ENCODE measurements at regions not wholly inside any gene's neighbourhood (a gene's known extent, or its start where the extent isn't known, plus 50 kb on each side); places are given as distances from the start of the nearest gene placed in this dataset.

DNA sequence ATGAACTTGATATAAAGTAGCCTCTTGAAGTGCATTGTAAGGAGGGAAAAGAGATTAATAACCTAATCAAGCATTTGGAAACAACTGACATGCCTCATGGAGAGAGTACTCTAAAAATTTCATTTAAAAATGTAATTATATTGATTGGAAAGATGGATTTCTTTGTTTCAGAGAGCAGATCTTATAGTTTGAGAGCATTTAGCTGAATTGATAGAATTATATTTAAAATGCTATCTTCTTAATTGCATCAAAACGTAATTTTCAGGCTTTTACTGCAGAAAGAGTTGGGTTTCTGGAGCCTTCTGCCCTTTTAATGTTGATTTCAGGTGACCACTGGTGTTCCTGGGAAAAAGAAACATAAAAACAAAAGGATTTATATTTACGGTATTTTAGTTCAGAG lies 130.6 kb downstream of the EDN3 start:
- no peaks in the 10 kb centered on the region for H3K36me3 ChIP-seq (ENCODE audit: insufficient read depth, insufficient read length, low read length)
- TF ChIP-seq ZNF274 (IDR thresholded peaks at IDR 0.05; ENCODE audit: low read depth, low read length) (no peak), SUZ12 (IDR thresholded peaks at IDR 0.05; ENCODE audit: extremely low read depth, insufficient read depth, insufficient read length) (no peak), YY1 (IDR thresholded peaks at IDR 0.05; ENCODE audit: insufficient read depth, insufficient read length) (no peak)
- no peak overlapping the region for H3K9ac ChIP-seq (ENCODE audit: insufficient read length, low read depth)
- H3K4me3 ChIP-seq (ENCODE audit: insufficient read length, low read depth) = no peak overlapping the region
- DNase-seq (ENCODE audit: low read depth, low spot score) = no peak
- H3K27me3 ChIP-seq (ENCODE audit: insufficient read depth, insufficient read length) = peaks cover 9% of the 10 kb centered on the region
- H3K4me1 ChIP-seq (ENCODE audit: insufficient read depth, insufficient read length) = peaks cover 5% of the 10 kb centered on the region
- H3K9me3 ChIP-seq (ENCODE audit: insufficient read depth, low read length) = no peaks in the 10 kb centered on the region

DNA sequence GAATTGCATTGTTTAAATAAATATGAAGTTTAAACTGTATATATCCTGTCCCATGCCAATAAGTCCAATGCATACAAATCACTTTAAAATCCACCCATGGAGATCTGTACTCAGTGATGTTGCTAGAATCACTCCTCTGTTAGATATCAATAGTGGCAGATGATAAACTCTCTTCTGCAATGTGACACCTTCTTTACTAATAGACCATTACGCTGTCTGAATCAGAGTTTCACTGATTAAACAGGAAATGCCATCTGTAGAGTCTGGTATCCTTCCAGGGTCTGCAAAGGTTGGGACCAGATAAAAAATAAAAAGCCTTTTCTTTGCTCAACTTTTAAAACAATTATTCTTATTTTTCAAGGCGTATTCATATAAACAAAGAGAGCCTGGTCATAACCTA lies 134.5 kb downstream of the EDN3 start:
- H3K9me3 ChIP-seq (ENCODE audit: insufficient read depth, low read length) = no peaks in the 10 kb centered on the region
- DNase-seq (ENCODE audit: low read depth, low spot score) = no peak
- no peaks in the 10 kb centered on the region for H3K27me3 ChIP-seq (ENCODE audit: insufficient read depth, insufficient read length)
- TF ChIP-seq YY1 (IDR thresholded peaks at IDR 0.05; ENCODE audit: insufficient read depth, insufficient read length) = no peak
- no peak for TF ChIP-seq SUZ12 (IDR thresholded peaks at IDR 0.05; ENCODE audit: extremely low read depth, insufficient read depth, insufficient read length)
- no peak for TF ChIP-seq ZNF274 (IDR thresholded peaks at IDR 0.05; ENCODE audit: low read depth, low read length)
- no peaks in the 10 kb centered on the region for H3K36me3 ChIP-seq (ENCODE audit: insufficient read depth, insufficient read length, low read length)
- peaks cover 7% of the 10 kb centered on the region for H3K4me1 ChIP-seq (ENCODE audit: insufficient read depth, insufficient read length)
- no peak overlapping the region for H3K4me3 ChIP-seq (ENCODE audit: insufficient read length, low read depth)
- no peak overlapping the region for H3K9ac ChIP-seq (ENCODE audit: insufficient read length, low read depth)

DNA sequence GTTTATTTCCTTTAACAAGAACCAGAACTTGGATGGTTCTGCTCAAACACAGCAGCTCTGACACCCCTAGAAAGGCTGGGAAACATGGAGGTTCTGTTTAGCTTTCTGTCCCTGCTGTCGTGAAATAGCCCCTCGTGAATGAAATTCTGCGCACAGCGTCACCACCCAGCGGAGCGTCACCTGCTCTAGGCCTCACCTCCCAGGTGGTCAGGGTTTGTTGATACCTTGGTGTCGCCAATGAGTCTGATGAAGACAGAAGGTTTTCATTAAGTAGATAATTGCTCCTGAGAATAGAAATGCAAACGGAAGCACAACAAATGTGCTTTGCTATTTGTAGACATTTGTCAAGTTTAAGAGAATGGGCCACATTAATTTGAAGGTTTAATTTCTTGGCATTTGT lies 135.1 kb downstream of the EDN3 start:
- Histone ChIP-seq H3K4me1 (ENCODE audit: insufficient read depth, insufficient read length) (peaks cover 7% of the 10 kb centered on the region), H3K9me3 (ENCODE audit: insufficient read depth, low read length) (no peaks in the 10 kb centered on the region), H3K9ac (ENCODE audit: insufficient read length, low read depth) (no peak overlapping the region), H3K4me3 (ENCODE audit: insufficient read length, low read depth) (no peak overlapping the region), H3K36me3 (ENCODE audit: insufficient read depth, insufficient read length, low read length) (no peaks in the 10 kb centered on the region), H3K27me3 (ENCODE audit: insufficient read depth, insufficient read length) (no peaks in the 10 kb centered on the region)
- TF ChIP-seq ZNF274 (IDR thresholded peaks at IDR 0.05; ENCODE audit: low read depth, low read length) (no peak), SUZ12 (IDR thresholded peaks at IDR 0.05; ENCODE audit: extremely low read depth, insufficient read depth, insufficient read length) (no peak), YY1 (IDR thresholded peaks at IDR 0.05; ENCODE audit: insufficient read depth, insufficient read length) (no peak)
- DNase-seq (ENCODE audit: low read depth, low spot score) = no peak

DNA sequence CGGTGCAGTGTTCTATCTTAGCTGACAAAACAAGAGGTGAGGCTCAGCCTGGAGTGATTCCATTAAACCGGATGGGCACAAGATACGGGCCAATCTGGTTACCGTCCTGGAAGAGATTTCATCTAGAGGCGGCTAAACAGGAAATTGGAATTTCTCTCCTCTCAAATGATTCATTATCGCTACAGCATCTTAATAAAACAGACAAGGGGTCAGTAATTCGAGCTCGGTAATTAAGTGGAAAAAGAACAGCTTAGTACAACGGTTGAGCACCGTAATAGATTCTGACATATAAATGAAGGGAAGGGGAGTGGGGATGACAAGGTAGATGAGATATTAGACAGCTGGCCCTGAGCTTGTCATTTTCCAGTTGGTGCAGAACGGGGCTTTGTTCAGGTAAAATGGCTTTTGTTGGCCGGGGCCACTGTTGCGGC lies 137.2 kb downstream of the EDN3 start:
- no peaks in the 10 kb centered on the region for H3K9me3 ChIP-seq (ENCODE audit: insufficient read depth, low read length)
- no peaks in the 10 kb centered on the region for H3K36me3 ChIP-seq (ENCODE audit: insufficient read depth, insufficient read length, low read length)
- peaks cover 2% of the 10 kb centered on the region for H3K27me3 ChIP-seq (ENCODE audit: insufficient read depth, insufficient read length)
- peaks cover 10% of the 10 kb centered on the region for H3K4me1 ChIP-seq (ENCODE audit: insufficient read depth, insufficient read length)
- H3K9ac ChIP-seq (ENCODE audit: insufficient read length, low read depth) = no peak overlapping the region
- no peak overlapping the region for H3K4me3 ChIP-seq (ENCODE audit: insufficient read length, low read depth)
- DNase-seq (ENCODE audit: low read depth, low spot score) = no peak
- TF ChIP-seq ZNF274 (IDR thresholded peaks at IDR 0.05; ENCODE audit: low read depth, low read length) (no peak), YY1 (IDR thresholded peaks at IDR 0.05; ENCODE audit: insufficient read depth, insufficient read length) (no peak), SUZ12 (IDR thresholded peaks at IDR 0.05; ENCODE audit: extremely low read depth, insufficient read depth, insufficient read length) (no peak)

DNA sequence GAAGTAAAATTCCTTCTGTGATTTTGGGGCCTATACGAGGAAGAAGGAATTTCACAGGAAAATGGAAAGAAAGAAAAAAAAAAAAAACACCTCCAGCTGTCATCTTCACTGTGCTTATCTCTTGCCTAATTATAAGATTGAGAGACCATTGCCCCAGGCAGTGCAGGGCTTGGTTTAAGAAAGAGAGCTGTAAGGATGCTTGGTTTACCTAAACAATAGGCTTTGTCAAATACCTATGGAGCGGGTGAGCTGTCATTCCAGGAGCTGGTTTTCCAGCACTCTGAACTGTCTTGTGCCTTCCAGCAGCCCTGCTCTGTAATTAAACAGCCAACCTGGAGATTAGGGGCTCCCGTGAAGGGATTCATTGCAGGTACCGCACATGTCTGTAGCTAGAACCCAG lies 137.8 kb downstream of the EDN3 start:
- H3K9me3 ChIP-seq (ENCODE audit: insufficient read depth, low read length) = no peaks in the 10 kb centered on the region
- peaks cover 10% of the 10 kb centered on the region for H3K4me1 ChIP-seq (ENCODE audit: insufficient read depth, insufficient read length)
- peaks cover 2% of the 10 kb centered on the region for H3K27me3 ChIP-seq (ENCODE audit: insufficient read depth, insufficient read length)
- H3K9ac ChIP-seq (ENCODE audit: insufficient read length, low read depth) = no peak overlapping the region
- no peak for TF ChIP-seq YY1 (IDR thresholded peaks at IDR 0.05; ENCODE audit: insufficient read depth, insufficient read length)
- TF ChIP-seq SUZ12 (IDR thresholded peaks at IDR 0.05; ENCODE audit: extremely low read depth, insufficient read depth, insufficient read length) = no peak
- no peak for TF ChIP-seq ZNF274 (IDR thresholded peaks at IDR 0.05; ENCODE audit: low read depth, low read length)
- peak; percentile 46 for DNase-seq (ENCODE audit: low read depth, low spot score)
- H3K4me3 ChIP-seq (ENCODE audit: insufficient read length, low read depth) = no peak overlapping the region
- no peaks in the 10 kb centered on the region for H3K36me3 ChIP-seq (ENCODE audit: insufficient read depth, insufficient read length, low read length)

DNA sequence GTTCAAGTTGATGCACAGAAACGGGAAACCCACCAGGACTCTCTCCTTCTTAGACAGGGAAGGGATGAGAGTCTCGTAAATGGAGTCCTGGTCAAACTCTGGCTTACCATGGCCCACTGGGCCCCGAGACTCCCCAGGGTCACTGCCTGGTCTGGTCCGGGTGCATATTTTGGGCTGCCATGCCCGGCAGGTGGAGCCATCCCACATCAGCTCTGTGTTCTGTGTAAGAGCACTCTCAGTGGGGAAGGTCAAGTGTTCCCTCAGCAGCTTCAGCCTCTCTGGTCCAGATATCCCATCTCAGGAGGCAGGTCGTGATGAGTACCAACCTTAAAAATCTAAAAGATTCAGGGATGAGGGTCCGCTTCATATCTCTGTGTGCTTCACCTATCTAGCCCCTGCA lies 138.8 kb downstream of the EDN3 start:
- Histone ChIP-seq H3K36me3 (ENCODE audit: insufficient read depth, insufficient read length, low read length) (no peaks in the 10 kb centered on the region), H3K27me3 (ENCODE audit: insufficient read depth, insufficient read length) (peaks cover 2% of the 10 kb centered on the region), H3K9me3 (ENCODE audit: insufficient read depth, low read length) (no peaks in the 10 kb centered on the region), H3K4me3 (ENCODE audit: insufficient read length, low read depth) (no peak overlapping the region), H3K4me1 (ENCODE audit: insufficient read depth, insufficient read length) (peaks cover 10% of the 10 kb centered on the region), H3K9ac (ENCODE audit: insufficient read length, low read depth) (no peak overlapping the region)
- DNase-seq (ENCODE audit: low read depth, low spot score) = no peak
- TF ChIP-seq ZNF274 (IDR thresholded peaks at IDR 0.05; ENCODE audit: low read depth, low read length) (no peak), YY1 (IDR thresholded peaks at IDR 0.05; ENCODE audit: insufficient read depth, insufficient read length) (no peak), SUZ12 (IDR thresholded peaks at IDR 0.05; ENCODE audit: extremely low read depth, insufficient read depth, insufficient read length) (no peak)

DNA sequence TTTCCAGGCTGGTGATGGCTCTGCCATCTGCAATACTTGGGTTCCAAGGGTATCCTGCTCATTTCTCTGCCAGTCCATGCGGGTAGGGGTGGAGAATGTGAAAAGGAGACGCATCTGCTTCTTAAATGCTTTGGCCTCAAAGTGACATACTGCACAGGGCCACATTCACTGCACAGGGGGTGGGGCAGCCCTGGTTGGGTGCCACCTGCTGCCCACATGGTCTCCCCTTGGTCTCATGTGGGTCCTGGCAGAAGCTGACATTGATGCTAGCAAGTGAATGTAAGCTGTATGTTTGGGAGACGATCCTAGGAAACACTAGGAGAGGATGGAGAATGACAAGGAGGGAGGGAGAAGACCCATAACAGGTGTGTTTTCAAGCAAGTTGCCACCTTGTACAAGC lies 140.9 kb downstream of the EDN3 start:
- H3K9ac ChIP-seq (ENCODE audit: insufficient read length, low read depth) = no peak overlapping the region
- no peaks in the 10 kb centered on the region for H3K36me3 ChIP-seq (ENCODE audit: insufficient read depth, insufficient read length, low read length)
- H3K9me3 ChIP-seq (ENCODE audit: insufficient read depth, low read length) = no peaks in the 10 kb centered on the region
- no peak for DNase-seq (ENCODE audit: low read depth, low spot score)
- H3K4me1 ChIP-seq (ENCODE audit: insufficient read depth, insufficient read length) = peaks cover 10% of the 10 kb centered on the region
- H3K4me3 ChIP-seq (ENCODE audit: insufficient read length, low read depth) = no peak overlapping the region
- no peak for TF ChIP-seq YY1 (IDR thresholded peaks at IDR 0.05; ENCODE audit: insufficient read depth, insufficient read length)
- no peak for TF ChIP-seq ZNF274 (IDR thresholded peaks at IDR 0.05; ENCODE audit: low read depth, low read length)
- TF ChIP-seq SUZ12 (IDR thresholded peaks at IDR 0.05; ENCODE audit: extremely low read depth, insufficient read depth, insufficient read length) = no peak
- peaks cover 2% of the 10 kb centered on the region for H3K27me3 ChIP-seq (ENCODE audit: insufficient read depth, insufficient read length)
